Ovary (tissue), 7 donors: ENCODE measurements at regions not wholly inside any gene's neighbourhood (a gene's known extent, or its start where the extent isn't known, plus 50 kb on each side); places are given as distances from the start of the nearest gene placed in this dataset.

Source experiments
- DNase-seq, 5 donors: peaks; one replicate each; pipeline ENCODE4 v3.0.0-alpha.2; 2019 to 2020
- H3K27ac ChIP-seq, 2 donors: fragments of 200-600 bp; one replicate each; pipeline versions ENCODE4 v1.5.1 to v1.8.0; 2019 to 2022
- H3K27me3 ChIP-seq: fragments of 200-600 bp; one replicate; pipeline ENCODE4 v1.8.0; 2022
- H3K36me3 ChIP-seq: fragments of 200-600 bp; sonication (generic); one replicate; pipeline ENCODE4 v1.5.1; 2019
- H3K4me1 ChIP-seq: one replicate; pipeline ENCODE4 v1.8.1; 2013; ENCODE audit warnings: mild to moderate bottlenecking, moderate library complexity; ENCODE audit not compliant: insufficient read depth
- H3K4me3 ChIP-seq: fragments of 200-600 bp; sonication (generic); one replicate; pipeline ENCODE4 v1.5.1; 2017
- H3K9me3 ChIP-seq, 2 donors: fragments of 200-600 bp in 1 of 2; sonication (generic) in 1 of 2; one replicate each; pipeline versions ENCODE4 v1.5.1 to v1.8.1; 2013 to 2019; ENCODE audit warnings: mild to moderate bottlenecking in 1 of 2, moderate library complexity in 1 of 2
- CTCF ChIP-seq, 3 donors: fragments of 450-650 bp in 2 of 3; fragments of 200-600 bp in 1 of 3; IDR thresholded peaks; one replicate each; pipeline versions ENCODE4 v1.5.1 to v1.8.0; 2016 to 2022; ENCODE audit warnings: antibody characterized with exemption in 3 of 3, mild to moderate bottlenecking in 1 of 3
- EP300 ChIP-seq: sonication (generic); formaldehyde crosslinking; IDR thresholded peaks from one replicate; pipeline ENCODE4 v1.6.1; 2017; ENCODE audit warnings: antibody characterized with exemption
- POLR2A ChIP-seq: fragments of 450-650 bp; IDR thresholded peaks from one replicate; pipeline ENCODE4 v1.6.1; 2017; ENCODE audit warnings: antibody characterized with exemption, mild to moderate bottlenecking, moderate library complexity
- WGBS, 3 donors: extraction: QIAGEN DNeasy Blood & Tissue Kit in 1 of 3; methylation state at CpG; one replicate each; pipeline versions ENCODE4 v1.1.5 to v1.1.7; 2013 to 2017; 5-methylcytosine and 5-hydroxymethylcytosine counted together
- intact Hi-C, 4 donors: fragments of 100-400 bp; cut with DNase I; formaldehyde crosslinking; loops; one replicate each; pipeline versions ENCODE4 v1.11.0 to v1.15.1; 2022 to 2023
- donor health status: DM: no; HTN: no; CAD: no; lungs with moderate emphysema.
- donor health status: DM: no; HTN: no; CAD: no.
- donor health status: Bipolar disorder and iron deficiency.
- donor health status: DM: no; HTN: no; CAD: no.
- donor health status: DM: yes; HTN: yes; CAD: no.

- H3K4me3 ChIP-seq: no peak overlapping the region
- H3K27ac ChIP-seq: no peak overlapping the region
- H3K27me3 ChIP-seq: no peaks in the 10 kb centered on the region
- H3K4me1 ChIP-seq: no peaks in the 10 kb centered on the region
- H3K36me3 ChIP-seq: no peaks in the 10 kb centered on the region
- DNase-seq: no peak
- TF ChIP-seq EP300 (no peak), POLR2A (no peak), CTCF (IDR thresholded peaks at IDR 0.05) (no peak)
- intact Hi-C loops: no loop called here
- no peaks in the 10 kb centered on the region for H3K9me3 ChIP-seq
- 92 to 94% (median 92%) methylated on average over 5 of the region's 5 CpGs for WGBS, 3 donors
Measured at GRCh38 chr7:53699215-53699837, 663.9 kb downstream of the POM121L12 start.

- TF ChIP-seq CTCF (IDR thresholded peaks at IDR 0.05) (no peak), EP300 (no peak), POLR2A (no peak)
- no peak for DNase-seq
- no peak overlapping the region for H3K4me3 ChIP-seq
- 85 to 91% (median 87%) methylated on average over 3 of the region's 3 CpGs for WGBS, 3 donors
- H3K27me3 ChIP-seq: no peaks in the 10 kb centered on the region
- peaks cover 2% of the 10 kb centered on the region for H3K4me1 ChIP-seq
- H3K9me3 ChIP-seq: no peaks in the 10 kb centered on the region
- intact Hi-C loops: no loop called here
- no peaks in the 10 kb centered on the region for H3K36me3 ChIP-seq
- H3K27ac ChIP-seq: no peak overlapping the region
Measured at GRCh38 chr7:53719122-53719521, 683.7 kb downstream of the POM121L12 start.

GRCh38 chr7:53740971-53741370, 705.5 kb downstream of the POM121L12 start:
- DNase-seq: no peak
- H3K27me3 ChIP-seq: no peaks in the 10 kb centered on the region
- H3K4me3 ChIP-seq: no peak overlapping the region
- H3K36me3 ChIP-seq: no peaks in the 10 kb centered on the region
- intact Hi-C loops: no loop called here
- H3K9me3 ChIP-seq: no peaks in the 10 kb centered on the region
- no peak for TF ChIP-seq POLR2A
- TF ChIP-seq EP300: no peak
- TF ChIP-seq CTCF (IDR thresholded peaks at IDR 0.05): no peak
- WGBS, 3 donors: 90 to 92% (median 91%) methylated on average over 6 of the region's 6 CpGs
- no peak overlapping the region for H3K27ac ChIP-seq
- no peaks in the 10 kb centered on the region for H3K4me1 ChIP-seq

GRCh38 chr7:53743697-53744402, 708.4 kb downstream of the POM121L12 start:
- Histone ChIP-seq H3K9me3 (no peaks in the 10 kb centered on the region), H3K27ac (no peak overlapping the region), H3K27me3 (no peaks in the 10 kb centered on the region), H3K4me3 (no peak overlapping the region), H3K4me1 (no peaks in the 10 kb centered on the region), H3K36me3 (no peaks in the 10 kb centered on the region)
- intact Hi-C loops: no loop called here
- DNase-seq: no peak
- 75 to 80% (median 77%) methylated on average over 8 of the region's 8 CpGs for WGBS, 3 donors
- TF ChIP-seq POLR2A: no peak
- TF ChIP-seq CTCF (IDR thresholded peaks at IDR 0.05): no peak
- TF ChIP-seq EP300: no peak
